ENCODE measurements at regions not wholly inside any gene's neighbourhood (a gene's known extent, or its start where the extent isn't known, plus 50 kb on each side); places are given as distances from the start of the nearest gene placed in this dataset.

GRCh38 chr2:125642032-125642431, 1013.9 kb upstream of the GYPC start:
- intact Hi-C loops (cut with DNase I) = no loop called here
- Histone ChIP-seq H3K9me3 (no peaks in the 10 kb centered on the region), H3K27ac (no peak overlapping the region), H3K4me3 (no peak overlapping the region), H3K27me3 (no peaks in the 10 kb centered on the region), H3K4me1 (ENCODE audit: insufficient read depth) (no peaks in the 10 kb centered on the region), H3K36me3 (no peaks in the 10 kb centered on the region)
- DNase-seq = no peak
- TF ChIP-seq CTCF (IDR thresholded peaks at IDR 0.05) (no peak), EP300 (IDR thresholded peaks at IDR 0.05) (no peak), POLR2A (IDR thresholded peaks at IDR 0.05) (no peak)
- WGBS, 3 donors = 68 to 85% (median 76%) methylated on average over 2 of the region's 2 CpGs

GRCh38 chr2:125643128-125643527, 1012.8 kb upstream of the GYPC start:
- Histone ChIP-seq H3K36me3 (no peaks in the 10 kb centered on the region), H3K4me1 (ENCODE audit: insufficient read depth) (no peaks in the 10 kb centered on the region), H3K9me3 (no peaks in the 10 kb centered on the region), H3K27ac (no peak overlapping the region), H3K4me3 (no peak overlapping the region), H3K27me3 (no peaks in the 10 kb centered on the region)
- DNase-seq = no peak
- WGBS, 3 donors = 28 to 39% (median 33%) methylated on average over 2 of the region's 2 CpGs
- intact Hi-C loops (cut with DNase I) = no loop called here
- TF ChIP-seq EP300 (IDR thresholded peaks at IDR 0.05) (no peak), CTCF (IDR thresholded peaks at IDR 0.05) (no peak), POLR2A (IDR thresholded peaks at IDR 0.05) (no peak)

- Histone ChIP-seq H3K9me3 (no peaks in the 10 kb centered on the region), H3K27ac (no peak overlapping the region)
- WGBS, 3 donors = 23 to 40% (median 25%) methylated on average over 8 of the region's 8 CpGs
Observed at GRCh38 chr2:125643585-125643984, 1012.4 kb upstream of the GYPC start.

DNA sequence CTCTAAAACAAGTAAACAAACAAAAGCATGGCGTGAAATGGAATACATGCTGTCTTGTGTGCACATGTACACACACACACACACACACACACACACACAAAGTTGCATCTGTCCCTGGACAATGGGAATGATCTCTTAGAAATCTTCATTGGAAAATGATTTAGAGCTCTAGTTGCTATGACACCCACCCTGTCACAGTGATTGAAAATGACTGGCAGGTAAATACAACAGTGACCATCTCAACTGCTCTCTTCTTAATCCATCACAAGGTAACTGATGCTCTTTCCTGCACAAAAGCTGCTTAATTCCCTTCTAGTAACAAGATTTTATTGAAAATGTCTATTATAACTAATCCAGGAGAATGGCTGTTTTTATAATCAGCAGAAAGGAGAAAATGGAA, 1011.7 kb upstream of the GYPC start:
- TF ChIP-seq EP300 (IDR thresholded peaks at IDR 0.05) = no peak
- no peaks in the 10 kb centered on the region for H3K27me3 ChIP-seq
- no peaks in the 10 kb centered on the region for H3K36me3 ChIP-seq
- H3K9me3 ChIP-seq = no peaks in the 10 kb centered on the region
- H3K4me3 ChIP-seq = no peak overlapping the region
- intact Hi-C loops (cut with DNase I) = no loop called here
- H3K27ac ChIP-seq = no peak overlapping the region
- WGBS, 3 donors = 67 to 78% (median 75%) methylated on average over 1 of the region's 1 CpG
- no peak for DNase-seq
- no peaks in the 10 kb centered on the region for H3K4me1 ChIP-seq (ENCODE audit: insufficient read depth)

More at GRCh38 chr2:125643585-125643984, 1012.4 kb upstream of the GYPC start:
- no peak overlapping the region for H3K4me3 ChIP-seq
- intact Hi-C loops (cut with DNase I) = no loop called here
- H3K27me3 ChIP-seq = no peaks in the 10 kb centered on the region
- no peaks in the 10 kb centered on the region for H3K36me3 ChIP-seq
- no peaks in the 10 kb centered on the region for H3K4me1 ChIP-seq (ENCODE audit: insufficient read depth)
- no peak for DNase-seq
- TF ChIP-seq CTCF (IDR thresholded peaks at IDR 0.05) (no peak), POLR2A (IDR thresholded peaks at IDR 0.05) (no peak), EP300 (IDR thresholded peaks at IDR 0.05) (no peak)

GRCh38 chr2:125652280-125652679, 1003.7 kb upstream of the GYPC start:
- H3K27me3 ChIP-seq = no peaks in the 10 kb centered on the region
- TF ChIP-seq POLR2A (IDR thresholded peaks at IDR 0.05) (no peak), EP300 (IDR thresholded peaks at IDR 0.05) (no peak), CTCF (IDR thresholded peaks at IDR 0.05) (no peak)
- 59 to 68% (median 60%) methylated on average over 3 of the region's 3 CpGs for WGBS, 3 donors
- no peak overlapping the region for H3K27ac ChIP-seq
- no peak for DNase-seq
- H3K36me3 ChIP-seq = no peaks in the 10 kb centered on the region
- intact Hi-C loops (cut with DNase I) = no loop called here
- no peaks in the 10 kb centered on the region for H3K9me3 ChIP-seq
- H3K4me3 ChIP-seq = no peak overlapping the region
- H3K4me1 ChIP-seq (ENCODE audit: insufficient read depth) = no peaks in the 10 kb centered on the region
